HCT116 (cell line): ENCODE measurements at regions not wholly inside any gene's neighbourhood (a gene's known extent, or its start where the extent isn't known, plus 50 kb on each side); places are given as distances from the start of the nearest gene placed in this dataset.

Experiments
- CTCF ChIP-seq, 3 experiments: fragments of 200-600 bp in 1 of 3; sonication (generic) in 1 of 3; IDR thresholded peaks in 2 of 3; conservative IDR thresholded peaks in 1 of 3; 2 replicates each; pipeline ENCODE4 v1.5.1; 2012 to 2017; ENCODE audit warnings: low read depth in 2 of 3, low read length in 2 of 3, antibody characterized with exemption in 1 of 3, borderline replicate concordance in 1 of 3, control low read depth in 1 of 3, mild to moderate bottlenecking in 1 of 3, mixed read lengths in 1 of 3, mixed run types in 1 of 3, moderate library complexity in 1 of 3; ENCODE audit not compliant: insufficient read depth in 1 of 3
- FOSL1 ChIP-seq: IDR thresholded peaks from 2 replicates; pipeline ENCODE4 v1.6.1; 2012; ENCODE audit warnings: low read depth
- POLR2A ChIP-seq: IDR thresholded peaks from 2 replicates; pipeline ENCODE4 v1.7.0; 2011; ENCODE audit warnings: borderline replicate concordance; ENCODE audit not compliant: insufficient read depth, insufficient read length; ENCODE audit errors: extremely low read depth
- ZFX ChIP-seq: fragments of 450-650 bp; IDR thresholded peaks from 2 replicates; pipeline ENCODE4 v1.6.1; 2017
- TF ChIP-seq, protein P1 (sequence below): IDR thresholded peaks from 2 replicates; pipeline ENCODE4 v1.6.1; 2012; ENCODE audit warnings: low read depth
- TF ChIP-seq, protein P2 (sequence below): IDR thresholded peaks from 2 replicates; pipeline ENCODE4 v1.6.1; 2012

DNA sequence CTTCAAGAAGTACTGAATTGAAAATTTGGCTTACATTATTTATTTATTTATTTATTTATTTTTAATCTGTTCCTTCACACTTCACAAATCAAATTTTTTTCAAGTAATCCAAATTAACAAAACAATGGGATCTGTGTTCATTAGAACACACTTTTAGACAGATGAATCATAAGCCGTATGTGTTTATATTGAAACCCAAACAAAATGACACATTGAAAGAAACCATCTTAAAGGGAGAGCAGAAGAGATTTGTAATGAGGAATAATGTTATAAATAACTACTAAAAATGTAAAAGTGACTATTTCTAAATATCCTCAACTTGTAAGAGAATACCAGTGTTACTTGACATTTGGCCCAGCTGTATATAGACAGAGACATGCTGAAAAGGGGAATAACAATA is 991.0 kb upstream of the CHAC2 start:
- TF ChIP-seq FOSL1: no peak
- no peak for TF ChIP-seq POLR2A
- TF ChIP-seq, protein P1, sequence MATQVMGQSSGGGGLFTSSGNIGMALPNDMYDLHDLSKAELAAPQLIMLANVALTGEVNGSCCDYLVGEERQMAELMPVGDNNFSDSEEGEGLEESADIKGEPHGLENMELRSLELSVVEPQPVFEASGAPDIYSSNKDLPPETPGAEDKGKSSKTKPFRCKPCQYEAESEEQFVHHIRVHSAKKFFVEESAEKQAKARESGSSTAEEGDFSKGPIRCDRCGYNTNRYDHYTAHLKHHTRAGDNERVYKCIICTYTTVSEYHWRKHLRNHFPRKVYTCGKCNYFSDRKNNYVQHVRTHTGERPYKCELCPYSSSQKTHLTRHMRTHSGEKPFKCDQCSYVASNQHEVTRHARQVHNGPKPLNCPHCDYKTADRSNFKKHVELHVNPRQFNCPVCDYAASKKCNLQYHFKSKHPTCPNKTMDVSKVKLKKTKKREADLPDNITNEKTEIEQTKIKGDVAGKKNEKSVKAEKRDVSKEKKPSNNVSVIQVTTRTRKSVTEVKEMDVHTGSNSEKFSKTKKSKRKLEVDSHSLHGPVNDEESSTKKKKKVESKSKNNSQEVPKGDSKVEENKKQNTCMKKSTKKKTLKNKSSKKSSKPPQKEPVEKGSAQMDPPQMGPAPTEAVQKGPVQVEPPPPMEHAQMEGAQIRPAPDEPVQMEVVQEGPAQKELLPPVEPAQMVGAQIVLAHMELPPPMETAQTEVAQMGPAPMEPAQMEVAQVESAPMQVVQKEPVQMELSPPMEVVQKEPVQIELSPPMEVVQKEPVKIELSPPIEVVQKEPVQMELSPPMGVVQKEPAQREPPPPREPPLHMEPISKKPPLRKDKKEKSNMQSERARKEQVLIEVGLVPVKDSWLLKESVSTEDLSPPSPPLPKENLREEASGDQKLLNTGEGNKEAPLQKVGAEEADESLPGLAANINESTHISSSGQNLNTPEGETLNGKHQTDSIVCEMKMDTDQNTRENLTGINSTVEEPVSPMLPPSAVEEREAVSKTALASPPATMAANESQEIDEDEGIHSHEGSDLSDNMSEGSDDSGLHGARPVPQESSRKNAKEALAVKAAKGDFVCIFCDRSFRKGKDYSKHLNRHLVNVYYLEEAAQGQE: no peak
- TF ChIP-seq CTCF (IDR thresholded peaks at IDR 0.05 in 2 of 3, conservative IDR thresholded peaks at IDR 0.05 in 1 of 3; ENCODE audit: borderline replicate concordance in 1 of 3, insufficient read depth in 1 of 3, low read depth in 2 of 3, low read length in 2 of 3): no peak
- TF ChIP-seq ZFX: no peak
- TF ChIP-seq, protein P2, sequence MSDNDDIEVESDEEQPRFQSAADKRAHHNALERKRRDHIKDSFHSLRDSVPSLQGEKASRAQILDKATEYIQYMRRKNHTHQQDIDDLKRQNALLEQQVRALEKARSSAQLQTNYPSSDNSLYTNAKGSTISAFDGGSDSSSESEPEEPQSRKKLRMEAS: no peak
